NCI-H2081 (cell line): ENCODE measurements at regions not wholly inside any gene's neighbourhood (a gene's known extent, or its start where the extent isn't known, plus 50 kb on each side); places are given as distances from the start of the nearest gene placed in this dataset.
"Not testable (repeated sequence)": the region's sequence is repeated elsewhere in the genome, so short reads cannot be mapped to it uniquely, and the experiment has no call there.

Experiments
- DNase-seq, 2 experiments: peaks; one replicate each; lab custom pipeline; 2025; lab: John Stamatoyannopoulos, UW

GRCh38 chr1:220475608-220476007 lies 52.3 kb upstream of the MARK1 start:
- not testable (repeated sequence) for DNase-seq

- DNase-seq: not testable (repeated sequence)
These were observed 52.8 kb upstream of the MARK1 start for GRCh38 chr1:220475141-220475540.

GRCh38 chr1:220473440-220473839 lies 54.5 kb upstream of the MARK1 start:
- no peak for DNase-seq

GRCh38 chr1:220462752-220463151 lies 65.2 kb upstream of the MARK1 start:
- no peak for DNase-seq

GRCh38 chr1:220458936-220459335 lies 69.0 kb upstream of the MARK1 start:
- DNase-seq: no peak

GRCh38 chr1:220457957-220458609 lies 69.9 kb upstream of the MARK1 start:
- DNase-seq: no peak

- no peak for DNase-seq
These were observed 72.4 kb upstream of the MARK1 start for GRCh38 chr1:220455559-220455958.

- no peak for DNase-seq
These were observed 73.7 kb upstream of the MARK1 start for GRCh38 chr1:220454155-220454777.

- DNase-seq: no peak
These were observed 74.6 kb upstream of the MARK1 start for GRCh38 chr1:220453371-220453770.

GRCh38 chr1:220451532-220451931 lies 76.4 kb upstream of the MARK1 start:
- DNase-seq: no peak

- DNase-seq: no peak
These were observed 77.0 kb upstream of the MARK1 start for GRCh38 chr1:220450927-220451326.

- no peak for DNase-seq
These were observed 79.7 kb upstream of the MARK1 start for GRCh38 chr1:220448217-220448616.

GRCh38 chr1:220444586-220444985 lies 83.3 kb upstream of the MARK1 start:
- not testable (repeated sequence) for DNase-seq

GRCh38 chr1:220441211-220441610 lies 86.7 kb upstream of the MARK1 start:
- no peak for DNase-seq

- no peak for DNase-seq
These were observed 89.2 kb upstream of the MARK1 start for GRCh38 chr1:220438741-220439140.

- DNase-seq: no peak
These were observed 95.5 kb upstream of the MARK1 start for GRCh38 chr1:220432408-220432807.

GRCh38 chr1:220431554-220432239 lies 96.2 kb upstream of the MARK1 start:
- no peak for DNase-seq

GRCh38 chr1:220430586-220430985 lies 97.3 kb upstream of the MARK1 start:
- no peak for DNase-seq

- no peak for DNase-seq
These were observed 97.9 kb upstream of the MARK1 start for GRCh38 chr1:220430059-220430458.

- DNase-seq: no peak
These were observed 100.9 kb upstream of the MARK1 start for GRCh38 chr1:220426989-220427388.

GRCh38 chr1:220425852-220426251 lies 102.1 kb upstream of the MARK1 start:
- no peak for DNase-seq

- DNase-seq: no peak
These were observed 106.4 kb upstream of the MARK1 start for GRCh38 chr1:220421508-220421907.

- DNase-seq: no peak
These were observed 107.2 kb upstream of the MARK1 start for GRCh38 chr1:220420726-220421125.
